Ovary (tissue), 7 donors: ENCODE measurements at regions not wholly inside any gene's neighbourhood (a gene's known extent, or its start where the extent isn't known, plus 50 kb on each side); places are given as distances from the start of the nearest gene placed in this dataset.
"Not testable (repeated sequence)": the region's sequence is repeated elsewhere in the genome, so short reads cannot be mapped to it uniquely, and the experiment has no call there.

Experiments
- DNase-seq, 5 donors: peaks; one replicate each; pipeline ENCODE4 v3.0.0-alpha.2; 2019 to 2020
- H3K27ac ChIP-seq, 2 donors: fragments of 200-600 bp; one replicate each; pipeline versions ENCODE4 v1.5.1 to v1.8.0; 2019 to 2022
- H3K27me3 ChIP-seq: fragments of 200-600 bp; one replicate; pipeline ENCODE4 v1.8.0; 2022
- H3K36me3 ChIP-seq: fragments of 200-600 bp; sonication (generic); one replicate; pipeline ENCODE4 v1.5.1; 2019
- H3K4me1 ChIP-seq: one replicate; pipeline ENCODE4 v1.8.1; 2013; ENCODE audit warnings: mild to moderate bottlenecking, moderate library complexity; ENCODE audit not compliant: insufficient read depth
- H3K4me3 ChIP-seq: fragments of 200-600 bp; sonication (generic); one replicate; pipeline ENCODE4 v1.5.1; 2017
- H3K9me3 ChIP-seq, 2 donors: fragments of 200-600 bp in 1 of 2; sonication (generic) in 1 of 2; one replicate each; pipeline versions ENCODE4 v1.5.1 to v1.8.1; 2013 to 2019; ENCODE audit warnings: mild to moderate bottlenecking in 1 of 2, moderate library complexity in 1 of 2
- CTCF ChIP-seq, 3 donors: fragments of 450-650 bp in 2 of 3; fragments of 200-600 bp in 1 of 3; IDR thresholded peaks; one replicate each; pipeline versions ENCODE4 v1.5.1 to v1.8.0; 2016 to 2022; ENCODE audit warnings: antibody characterized with exemption in 3 of 3, mild to moderate bottlenecking in 1 of 3
- EP300 ChIP-seq: sonication (generic); formaldehyde crosslinking; IDR thresholded peaks from one replicate; pipeline ENCODE4 v1.6.1; 2017; ENCODE audit warnings: antibody characterized with exemption
- POLR2A ChIP-seq: fragments of 450-650 bp; IDR thresholded peaks from one replicate; pipeline ENCODE4 v1.6.1; 2017; ENCODE audit warnings: antibody characterized with exemption, mild to moderate bottlenecking, moderate library complexity
- WGBS, 3 donors: extraction: QIAGEN DNeasy Blood & Tissue Kit in 1 of 3; methylation state at CpG; one replicate each; pipeline versions ENCODE4 v1.1.5 to v1.1.7; 2013 to 2017; 5-methylcytosine and 5-hydroxymethylcytosine counted together
- intact Hi-C, 4 donors: fragments of 100-400 bp; cut with DNase I; formaldehyde crosslinking; loops; one replicate each; pipeline versions ENCODE4 v1.11.0 to v1.15.1; 2022 to 2023
- donor health status: DM: no; HTN: no; CAD: no; lungs with moderate emphysema.
- donor health status: DM: no; HTN: no; CAD: no.
- donor health status: Bipolar disorder and iron deficiency.
- donor health status: DM: no; HTN: no; CAD: no.
- donor health status: DM: yes; HTN: yes; CAD: no.

GRCh38 chr11:23206741-23207336 is 346.6 kb upstream of the CCDC179 start:
- intact Hi-C loops: no loop called here
- TF ChIP-seq EP300 (no peak), POLR2A (no peak), CTCF (IDR thresholded peaks at IDR 0.05) (no peak)
- Histone ChIP-seq H3K4me1 (no peaks in the 10 kb centered on the region), H3K27me3 (no peaks in the 10 kb centered on the region), H3K4me3 (no peak overlapping the region), H3K27ac (no peak overlapping the region), H3K36me3 (no peaks in the 10 kb centered on the region), H3K9me3 (no peaks in the 10 kb centered on the region)
- no peak for DNase-seq

- TF ChIP-seq CTCF (IDR thresholded peaks at IDR 0.05) (no peak), EP300 (no peak), POLR2A (no peak)
- H3K27ac ChIP-seq: no peak overlapping the region
- no peaks in the 10 kb centered on the region for H3K27me3 ChIP-seq
- no peaks in the 10 kb centered on the region for H3K4me1 ChIP-seq
- H3K9me3 ChIP-seq: no peaks in the 10 kb centered on the region
- H3K36me3 ChIP-seq: no peaks in the 10 kb centered on the region
- WGBS, 3 donors: 77 to 94% (median 80%) methylated on average over 3 of the region's 3 CpGs
- intact Hi-C loops: no loop called here
- H3K4me3 ChIP-seq: no peak overlapping the region
- no peak for DNase-seq
Observed at GRCh38 chr11:23211221-23211620, 350.9 kb upstream of the CCDC179 start.

GRCh38 chr11:23212807-23213206 is 352.5 kb upstream of the CCDC179 start:
- DNase-seq: no peak
- no peak overlapping the region for H3K27ac ChIP-seq
- no peaks in the 10 kb centered on the region for H3K36me3 ChIP-seq
- no peaks in the 10 kb centered on the region for H3K4me1 ChIP-seq
- intact Hi-C loops: no loop called here
- TF ChIP-seq EP300 (no peak), CTCF (IDR thresholded peaks at IDR 0.05) (no peak), POLR2A (no peak)
- no peaks in the 10 kb centered on the region for H3K27me3 ChIP-seq
- H3K4me3 ChIP-seq: no peak overlapping the region
- WGBS, 3 donors: 0 to 28% (median 13%) methylated on average over 1 of the region's 1 CpG
- no peaks in the 10 kb centered on the region for H3K9me3 ChIP-seq

GRCh38 chr11:23217072-23217471 is 356.8 kb upstream of the CCDC179 start:
- no peak overlapping the region for H3K4me3 ChIP-seq
- no peaks in the 10 kb centered on the region for H3K9me3 ChIP-seq
- H3K27ac ChIP-seq: no peak overlapping the region
- H3K27me3 ChIP-seq: no peaks in the 10 kb centered on the region
- 84 to 92% (median 89%) methylated on average over 9 of the region's 9 CpGs for WGBS, 3 donors
- intact Hi-C loops: no loop called here
- no peaks in the 10 kb centered on the region for H3K4me1 ChIP-seq
- H3K36me3 ChIP-seq: no peaks in the 10 kb centered on the region
- DNase-seq: no peak
- TF ChIP-seq POLR2A: no peak
- no peak for TF ChIP-seq EP300
- no peak for TF ChIP-seq CTCF (IDR thresholded peaks at IDR 0.05)

- DNase-seq, H3K27ac ChIP-seq, H3K27me3 ChIP-seq, intact Hi-C loops, H3K9me3 ChIP-seq, H3K4me3 ChIP-seq, H3K4me1 ChIP-seq, H3K36me3 ChIP-seq: not testable (repeated sequence)
- WGBS, 3 donors: 67 to 87% (median 84%) methylated on average over 3 of the region's 3 CpGs
Observed at GRCh38 chr11:23220086-23220485, 359.8 kb upstream of the CCDC179 start.
